SU-DHL-6 (cell line): ENCODE measurements at regions not wholly inside any gene's neighbourhood (a gene's known extent, or its start where the extent isn't known, plus 50 kb on each side); places are given as distances from the start of the nearest gene placed in this dataset.

Source experiments
- H2AFZ ChIP-seq: fragments of 200-600 bp; sonication (generic); 2 replicates; pipeline ENCODE4 v1.6.1; 2014; ENCODE audit warnings: low read depth, mild to moderate bottlenecking, moderate library complexity, mixed read lengths, antibody characterized with exemption, low read length; ENCODE audit not compliant: severe bottlenecking
- H3F3A ChIP-seq: fragments of 200-600 bp; shearing (Covaris generic); 2 replicates; pipeline ENCODE4 v1.6.0; 2016; ENCODE audit warnings: antibody characterized with exemption, mild to moderate bottlenecking; ENCODE audit not compliant: insufficient read depth
- H3K27ac ChIP-seq: fragments of 200-600 bp; sonication (generic); 2 replicates; pipeline ENCODE4 v1.5.1; 2016; ENCODE audit warnings: low read depth, mild to moderate bottlenecking, low read length, moderate library complexity, mixed read lengths
- H3K27me3 ChIP-seq: fragments of 200-600 bp; sonication (generic), shearing (Covaris generic); 2 replicates; pipeline ENCODE4 v1.6.0; 2014; ENCODE audit warnings: mild to moderate bottlenecking, low read length
- H3K36me3 ChIP-seq: fragments of 200-600 bp; sonication (generic); 2 replicates; pipeline ENCODE4 v1.6.1; 2014; ENCODE audit warnings: mild to moderate bottlenecking, low read length, mixed read lengths
- H3K4me2 ChIP-seq: fragments of 300-600, 200-600 bp; shearing (Covaris generic), sonication (generic); 2 replicates; pipeline ENCODE4 v1.6.0; 2014; ENCODE audit warnings: low read length, low read depth, mild to moderate bottlenecking; ENCODE audit not compliant: poor library complexity, severe bottlenecking
- H3K4me3 ChIP-seq: fragments of 200-600 bp; sonication (generic); 2 replicates; pipeline ENCODE4 v1.5.1; 2014; ENCODE audit warnings: antibody characterized with exemption, low read length, mild to moderate bottlenecking, mixed read lengths; ENCODE audit not compliant: insufficient read depth, poor library complexity, severe bottlenecking
- H3K79me2 ChIP-seq: fragments of 200-600 bp; sonication (generic); 2 replicates; pipeline ENCODE4 v1.6.1; 2014; ENCODE audit warnings: mild to moderate bottlenecking, low read length, moderate library complexity; ENCODE audit not compliant: insufficient read depth
- H3K9ac ChIP-seq: fragments of 200-600 bp; sonication (generic); 2 replicates; pipeline ENCODE4 v1.7.0; 2014; ENCODE audit warnings: mild to moderate bottlenecking, low read length
- H3K9me2 ChIP-seq: fragments of 200-600 bp; sonication (generic); replicated peaks from 2 replicates; pipeline ENCODE4 v1.6.1; 2014; ENCODE audit warnings: low read length; ENCODE audit not compliant: insufficient read depth
- H3K9me3 ChIP-seq: fragments of 200-600 bp; sonication (generic); 2 replicates; pipeline ENCODE4 v1.6.1; 2014; ENCODE audit warnings: low read length, mixed read lengths; ENCODE audit not compliant: insufficient read depth
- H4K20me1 ChIP-seq: fragments of 200-600 bp; sonication (generic); 2 replicates; pipeline ENCODE4 v1.6.1; 2014; ENCODE audit warnings: low read depth, mild to moderate bottlenecking, antibody characterized with exemption, low read length, moderate library complexity, mixed read lengths
- EZH2phosphoT487 ChIP-seq: fragments of 200-600 bp; sonication (generic), shearing (Covaris generic); conservative IDR thresholded peaks from 2 replicates; pipeline ENCODE4 v1.6.1; 2018; ENCODE audit warnings: mild to moderate bottlenecking, antibody characterized with exemption, low read length, moderate library complexity, mixed read lengths
- TF ChIP-seq, protein P1 (sequence below): fragments of 200-600 bp; sonication (generic); IDR thresholded peaks from one replicate; pipeline ENCODE4 v1.5.1; 2017; ENCODE audit warnings: antibody characterized with exemption, mild to moderate bottlenecking, low read length, moderate library complexity; ENCODE audit not compliant: insufficient read depth, poor library complexity, severe bottlenecking

DNA sequence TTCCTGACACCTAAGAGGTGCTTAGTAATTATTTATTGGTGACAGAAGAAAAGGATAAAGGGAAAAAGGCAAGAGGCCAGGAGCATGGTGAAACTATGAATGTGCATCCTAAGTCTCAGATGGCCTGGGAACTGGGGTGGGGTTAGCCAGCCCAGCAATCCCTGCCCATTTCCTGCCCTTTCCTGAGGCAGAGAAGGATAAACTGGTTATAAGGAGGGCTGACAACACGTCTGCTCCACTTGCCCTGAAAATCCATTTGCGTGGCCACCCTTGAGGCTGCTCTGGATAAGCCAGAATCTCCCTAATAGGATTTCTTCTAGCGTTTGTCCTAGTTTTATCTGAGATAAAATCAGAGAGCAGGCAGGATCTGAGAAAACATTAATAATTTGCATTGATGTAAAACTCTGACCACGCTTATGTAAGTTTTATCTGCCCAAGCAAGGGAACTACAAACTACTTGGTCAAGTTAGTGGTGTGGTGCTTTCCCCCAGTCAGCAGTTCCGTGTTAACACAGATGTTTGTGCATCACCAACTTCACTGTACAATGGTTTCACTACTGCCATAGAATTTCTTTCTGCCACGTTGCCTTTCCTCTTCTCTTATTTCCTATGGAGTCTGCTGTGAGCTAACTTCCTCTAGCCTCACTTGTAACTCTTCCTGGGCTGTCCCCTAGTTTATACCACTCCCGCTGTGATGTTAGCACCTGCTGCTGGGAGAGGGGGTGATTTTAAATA lies 392.7 kb downstream of the RPS29 start:
- no peaks in the 10 kb centered on the region for H3K79me2 ChIP-seq
- H3K27me3 ChIP-seq, result no peaks in the 10 kb centered on the region
- no peaks in the 10 kb centered on the region for H3K9me3 ChIP-seq
- no peak overlapping the region for H3K4me3 ChIP-seq
- no peaks in the 10 kb centered on the region for H3F3A ChIP-seq
- peak overlapping the region; percentile 18 for H3K4me2 ChIP-seq
- no peaks in the 10 kb centered on the region for H3K36me3 ChIP-seq
- TF ChIP-seq, protein P1, sequence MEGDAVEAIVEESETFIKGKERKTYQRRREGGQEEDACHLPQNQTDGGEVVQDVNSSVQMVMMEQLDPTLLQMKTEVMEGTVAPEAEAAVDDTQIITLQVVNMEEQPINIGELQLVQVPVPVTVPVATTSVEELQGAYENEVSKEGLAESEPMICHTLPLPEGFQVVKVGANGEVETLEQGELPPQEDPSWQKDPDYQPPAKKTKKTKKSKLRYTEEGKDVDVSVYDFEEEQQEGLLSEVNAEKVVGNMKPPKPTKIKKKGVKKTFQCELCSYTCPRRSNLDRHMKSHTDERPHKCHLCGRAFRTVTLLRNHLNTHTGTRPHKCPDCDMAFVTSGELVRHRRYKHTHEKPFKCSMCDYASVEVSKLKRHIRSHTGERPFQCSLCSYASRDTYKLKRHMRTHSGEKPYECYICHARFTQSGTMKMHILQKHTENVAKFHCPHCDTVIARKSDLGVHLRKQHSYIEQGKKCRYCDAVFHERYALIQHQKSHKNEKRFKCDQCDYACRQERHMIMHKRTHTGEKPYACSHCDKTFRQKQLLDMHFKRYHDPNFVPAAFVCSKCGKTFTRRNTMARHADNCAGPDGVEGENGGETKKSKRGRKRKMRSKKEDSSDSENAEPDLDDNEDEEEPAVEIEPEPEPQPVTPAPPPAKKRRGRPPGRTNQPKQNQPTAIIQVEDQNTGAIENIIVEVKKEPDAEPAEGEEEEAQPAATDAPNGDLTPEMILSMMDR, result no peak
- TF ChIP-seq EZH2phosphoT487, result no peak
- peak overlapping the region; percentile 25 for H3K27ac ChIP-seq
- no peaks in the 10 kb centered on the region for H3K9me2 ChIP-seq
- H2AFZ ChIP-seq, result peak overlapping the region; percentile 44
- no peaks in the 10 kb centered on the region for H4K20me1 ChIP-seq
- H3K9ac ChIP-seq, result no peak overlapping the region

DNA sequence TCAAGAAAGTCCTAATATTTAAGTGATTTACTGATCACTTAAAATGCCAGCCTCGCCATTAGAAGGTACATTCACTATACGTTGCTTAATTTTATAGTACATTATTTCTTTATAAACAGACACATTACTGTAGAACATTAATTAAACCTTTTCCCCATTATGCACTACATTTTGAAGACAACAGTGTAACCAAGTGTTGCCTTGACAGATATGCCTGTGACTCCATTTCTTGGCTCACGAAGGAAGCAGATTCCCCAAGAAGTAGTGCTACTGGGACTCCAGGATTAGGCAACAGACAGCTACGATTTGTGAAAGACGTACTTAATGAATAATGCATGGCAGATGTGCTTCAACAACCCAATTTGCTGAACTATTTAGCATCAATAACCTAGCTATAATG lies 394.8 kb downstream of the RPS29 start:
- Histone ChIP-seq H3K27me3 (no peaks in the 10 kb centered on the region), H3K4me2 (no peak overlapping the region)
- TF ChIP-seq, protein P1, result no peak
- no peak for TF ChIP-seq EZH2phosphoT487

DNA sequence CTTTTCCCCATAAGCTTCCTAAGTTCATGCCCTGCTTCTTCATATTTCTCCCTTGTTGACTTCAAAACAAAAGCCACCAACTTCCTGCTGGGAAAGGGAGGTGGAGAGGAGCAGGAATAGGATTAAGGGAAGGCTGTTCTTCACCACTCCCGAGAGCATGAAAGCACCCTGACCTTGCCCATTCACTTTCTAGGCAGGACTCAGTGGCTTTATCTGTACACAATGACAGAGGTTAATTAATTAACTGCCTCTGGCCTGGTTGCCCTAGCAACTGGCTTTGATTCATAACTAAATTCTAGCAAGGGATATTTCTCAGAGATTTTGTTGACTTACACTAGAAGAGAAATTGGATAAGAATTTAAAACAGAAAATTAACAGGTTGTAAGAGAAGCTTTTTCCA lies 396.8 kb downstream of the RPS29 start:
- H3K9me2 ChIP-seq, result no peaks in the 10 kb centered on the region
- H3K9ac ChIP-seq, result no peak overlapping the region
- H3K27ac ChIP-seq, result no peak overlapping the region
- H2AFZ ChIP-seq, result no peak overlapping the region
- no peaks in the 10 kb centered on the region for H3K27me3 ChIP-seq
- H4K20me1 ChIP-seq, result no peaks in the 10 kb centered on the region
- H3K36me3 ChIP-seq, result no peaks in the 10 kb centered on the region
- H3K79me2 ChIP-seq, result no peaks in the 10 kb centered on the region
- TF ChIP-seq EZH2phosphoT487, result no peak
- TF ChIP-seq, protein P1, result no peak
- no peak overlapping the region for H3K4me2 ChIP-seq
- no peaks in the 10 kb centered on the region for H3F3A ChIP-seq
- no peaks in the 10 kb centered on the region for H3K9me3 ChIP-seq
- H3K4me3 ChIP-seq, result no peak overlapping the region

More for the DNA sequence above, 394.8 kb downstream of the RPS29 start:
- no peaks in the 10 kb centered on the region for H3F3A ChIP-seq
- no peaks in the 10 kb centered on the region for H3K79me2 ChIP-seq
- no peak overlapping the region for H2AFZ ChIP-seq
- no peak overlapping the region for H3K9ac ChIP-seq
- H3K27ac ChIP-seq, result no peak overlapping the region
- no peaks in the 10 kb centered on the region for H4K20me1 ChIP-seq
- H3K9me3 ChIP-seq, result no peaks in the 10 kb centered on the region
- no peaks in the 10 kb centered on the region for H3K36me3 ChIP-seq
- H3K4me3 ChIP-seq, result no peak overlapping the region
- no peaks in the 10 kb centered on the region for H3K9me2 ChIP-seq
